ENCODE measurements at regions not wholly inside any gene's neighbourhood (a gene's known extent, or its start where the extent isn't known, plus 50 kb on each side); places are given as distances from the start of the nearest gene placed in this dataset.

- TF ChIP-seq ZBTB1 (tag by site-specific recombination; IDR thresholded peaks at IDR 0.05) (no peak), ZNF513 (tag by site-specific recombination; IDR thresholded peaks at IDR 0.05) (no peak), ZNF514 (tag by site-specific recombination; IDR thresholded peaks at IDR 0.05) (no peak), ZNF558 (tag by site-specific recombination; IDR thresholded peaks at IDR 0.05) (no peak), ZSCAN23 (tag by site-specific recombination; IDR thresholded peaks at IDR 0.05) (no peak), CTCF (tag by site-specific recombination; IDR thresholded peaks at IDR 0.05) (no peak), ZNF768 (tag by site-specific recombination; IDR thresholded peaks at IDR 0.05) (no peak)
- TF ChIP-seq, protein P1, sequence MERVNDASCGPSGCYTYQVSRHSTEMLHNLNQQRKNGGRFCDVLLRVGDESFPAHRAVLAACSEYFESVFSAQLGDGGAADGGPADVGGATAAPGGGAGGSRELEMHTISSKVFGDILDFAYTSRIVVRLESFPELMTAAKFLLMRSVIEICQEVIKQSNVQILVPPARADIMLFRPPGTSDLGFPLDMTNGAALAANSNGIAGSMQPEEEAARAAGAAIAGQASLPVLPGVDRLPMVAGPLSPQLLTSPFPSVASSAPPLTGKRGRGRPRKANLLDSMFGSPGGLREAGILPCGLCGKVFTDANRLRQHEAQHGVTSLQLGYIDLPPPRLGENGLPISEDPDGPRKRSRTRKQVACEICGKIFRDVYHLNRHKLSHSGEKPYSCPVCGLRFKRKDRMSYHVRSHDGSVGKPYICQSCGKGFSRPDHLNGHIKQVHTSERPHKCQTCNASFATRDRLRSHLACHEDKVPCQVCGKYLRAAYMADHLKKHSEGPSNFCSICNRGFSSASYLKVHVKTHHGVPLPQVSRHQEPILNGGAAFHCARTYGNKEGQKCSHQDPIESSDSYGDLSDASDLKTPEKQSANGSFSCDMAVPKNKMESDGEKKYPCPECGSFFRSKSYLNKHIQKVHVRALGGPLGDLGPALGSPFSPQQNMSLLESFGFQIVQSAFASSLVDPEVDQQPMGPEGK (tag by site-specific recombination; IDR thresholded peaks at IDR 0.05): no peak
These were observed 480.3 kb downstream of the NXPH1 start for GRCh38 chr7:8913682-8914081.

Measured in HEK293 (cell line).